GM19395 (cell line): ENCODE measurements at regions not wholly inside any gene's neighbourhood (a gene's known extent, or its start where the extent isn't known, plus 50 kb on each side); places are given as distances from the start of the nearest gene placed in this dataset.

Source experiments
- ATAC-seq: cut with Tn5 transposase; IDR thresholded peaks from one replicate; pipeline ENCODE4 v1.9.1; 2021; ENCODE audit warnings: mild to moderate bottlenecking, moderate library complexity; ENCODE audit not compliant: unreplicated experiment

DNA sequence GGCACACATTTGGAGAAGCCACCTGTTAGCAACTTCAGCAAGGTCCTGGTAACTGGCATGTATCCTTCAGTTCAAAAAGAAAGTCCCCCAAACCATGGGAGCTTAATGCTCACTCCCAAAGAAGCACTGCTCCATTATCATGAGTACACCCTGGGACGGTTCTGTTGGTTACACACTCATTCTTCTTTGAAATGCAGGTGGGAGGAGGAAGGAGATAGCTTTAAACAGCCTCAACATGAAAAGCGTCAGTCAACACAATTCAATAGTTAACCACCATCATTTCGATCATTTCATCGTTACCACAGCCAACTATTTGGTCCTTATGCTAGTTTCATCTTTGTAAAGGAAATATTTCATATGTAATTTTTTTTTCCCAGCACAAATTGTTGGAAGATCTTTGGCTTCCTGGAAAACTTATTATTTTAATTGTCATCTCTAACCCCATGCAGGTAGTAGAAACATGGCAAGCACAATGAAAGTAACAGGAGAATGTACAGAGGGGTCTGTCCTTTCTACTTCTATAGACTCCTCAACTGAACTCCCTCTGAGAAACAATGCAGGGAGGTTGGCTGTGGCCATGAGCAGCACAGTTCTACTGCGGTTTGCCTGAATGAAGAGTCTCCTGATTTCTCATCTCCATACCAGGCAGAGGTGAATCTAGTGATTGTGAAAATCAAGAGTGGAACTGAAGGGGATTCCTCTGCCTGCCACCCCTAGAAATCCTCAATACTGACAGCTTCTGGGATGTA lies 196.4 kb upstream of the FOXN3 start:
- no peak for ATAC-seq

- ATAC-seq: no peak
Measured at GRCh38 chr14:89609500-89610100, 192.6 kb upstream of the FOXN3 start.

DNA sequence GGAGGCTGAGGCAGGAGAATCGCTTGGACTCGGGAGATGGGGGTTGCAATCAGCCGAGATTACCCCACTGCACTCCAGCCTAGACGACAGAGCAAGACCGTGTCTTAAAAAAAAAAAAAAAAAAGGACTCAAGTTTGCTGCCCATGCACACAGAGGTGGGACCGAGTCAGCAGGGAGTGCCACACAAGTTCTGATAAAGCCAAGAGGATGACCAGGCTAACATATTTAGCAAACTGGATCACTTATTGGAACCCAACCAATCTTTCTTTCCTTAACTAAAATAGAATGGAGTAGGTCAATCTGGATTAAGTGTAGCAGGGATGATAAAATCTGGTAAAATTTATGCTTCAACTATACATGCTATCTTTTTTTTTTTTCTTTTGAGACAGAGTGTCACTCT lies 190.4 kb upstream of the FOXN3 start:
- ATAC-seq: no peak

DNA sequence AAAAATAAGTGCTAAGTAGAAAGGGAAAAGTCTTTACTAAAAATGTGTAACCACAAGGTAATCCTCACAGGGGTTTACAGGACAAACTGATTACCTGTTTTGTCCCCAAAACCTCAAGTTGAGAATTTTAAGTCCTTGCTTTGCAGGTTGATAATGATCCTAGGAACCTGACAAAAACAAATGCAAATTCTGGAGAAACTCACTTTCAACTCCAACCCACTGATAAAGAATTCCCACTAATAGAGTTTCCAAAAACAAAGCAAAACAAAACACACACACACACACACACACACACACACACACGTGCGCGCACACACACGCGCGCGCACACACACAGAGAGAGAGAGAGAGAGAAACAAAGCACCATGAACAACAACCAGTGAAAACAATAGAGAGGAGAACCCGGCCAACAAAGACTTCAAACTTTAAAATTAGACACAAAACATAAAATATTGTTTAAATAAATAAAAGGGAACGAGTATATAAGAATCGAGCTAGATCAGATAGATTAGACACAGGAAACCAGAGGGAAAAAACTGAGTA lies 187.0 kb upstream of the FOXN3 start:
- no peak for ATAC-seq

- no peak for ATAC-seq
Measured at GRCh38 chr14:89600950-89601826, 184.2 kb upstream of the FOXN3 start.

GRCh38 chr14:89600029-89600428 lies 183.0 kb upstream of the FOXN3 start:
- ATAC-seq: no peak

GRCh38 chr14:89598548-89599186 lies 181.6 kb upstream of the FOXN3 start:
- no peak for ATAC-seq

DNA sequence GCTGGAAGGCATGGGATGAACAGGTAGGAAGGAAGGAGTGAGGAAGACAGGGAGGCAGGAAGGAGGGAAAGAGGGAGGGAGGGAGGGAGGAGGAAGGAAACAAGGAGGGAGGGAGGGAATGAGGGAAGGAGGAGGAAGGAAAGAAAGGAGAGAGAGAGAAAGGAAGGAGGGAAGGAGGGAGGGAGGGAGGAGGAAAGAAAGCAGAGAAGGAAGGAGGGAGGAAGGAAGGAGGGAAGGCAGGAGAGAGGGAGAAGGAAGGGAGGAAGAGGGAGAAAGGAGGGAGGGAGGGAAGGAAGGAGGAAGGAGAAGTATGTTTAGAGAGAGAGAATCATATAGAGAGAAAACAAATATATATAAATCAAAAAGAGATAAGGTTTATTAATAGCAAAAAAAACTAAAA lies 175.9 kb upstream of the FOXN3 start:
- ATAC-seq: no peak

DNA sequence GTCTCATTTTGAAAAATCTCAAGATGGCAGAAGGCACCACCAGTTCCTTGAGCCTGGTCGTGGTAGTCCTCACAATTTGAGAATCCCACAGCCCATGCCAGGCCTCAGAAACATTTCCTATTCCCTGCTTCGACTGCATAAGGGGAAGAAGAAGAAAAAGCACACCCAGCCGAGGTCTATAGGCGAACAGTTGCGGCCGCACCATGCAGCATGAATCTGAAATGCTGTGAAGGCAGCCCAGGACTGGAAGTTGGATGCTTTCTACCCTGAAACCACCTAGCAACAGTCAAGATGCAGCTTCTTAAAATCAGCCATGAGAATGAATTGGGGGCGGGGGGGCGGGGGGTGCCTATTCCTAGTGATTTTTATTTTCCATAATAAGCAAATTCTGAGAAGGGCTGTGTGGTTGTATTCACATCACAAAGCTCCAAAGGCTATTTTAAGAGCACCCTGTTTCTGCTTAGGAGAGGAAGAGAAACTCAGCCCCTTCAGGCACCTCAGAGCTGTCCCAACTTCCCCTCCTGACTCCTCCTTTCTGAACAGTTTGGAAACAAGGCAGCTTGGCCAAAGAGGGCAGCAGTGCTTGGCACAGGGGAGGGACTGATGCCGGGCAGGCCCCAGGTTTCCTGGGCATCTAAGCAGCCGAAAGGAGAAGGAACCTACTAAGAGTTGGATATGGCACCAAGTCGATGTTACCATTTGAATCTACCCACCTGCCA lies 172.5 kb upstream of the FOXN3 start:
- ATAC-seq: peak; percentile 75

DNA sequence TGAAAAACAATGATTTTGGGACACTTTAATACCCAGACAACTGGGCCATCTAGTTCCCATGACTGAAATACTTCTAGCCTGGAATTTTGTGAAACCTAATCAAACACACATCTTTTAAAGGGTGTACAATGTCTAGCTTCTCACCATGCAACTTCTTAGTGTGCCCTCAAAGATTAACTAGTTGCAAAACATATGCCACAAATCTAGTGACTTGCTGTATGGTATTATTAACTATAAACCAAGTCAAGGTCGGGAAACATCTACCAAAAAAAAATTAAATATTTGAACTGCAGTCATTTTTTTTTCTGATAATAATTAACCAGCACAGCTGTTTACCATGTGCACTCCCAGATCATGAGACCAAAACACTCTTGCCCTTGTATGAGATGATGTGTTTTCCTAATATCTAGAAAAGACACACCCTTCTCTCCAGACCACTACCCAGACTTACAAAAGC lies 171.8 kb upstream of the FOXN3 start:
- ATAC-seq: peak; percentile 32

GRCh38 chr14:89588016-89588415 lies 171.0 kb upstream of the FOXN3 start:
- ATAC-seq: no peak

- no peak for ATAC-seq
Measured at GRCh38 chr14:89587136-89587420, 170.0 kb upstream of the FOXN3 start.

- no peak for ATAC-seq
Measured at GRCh38 chr14:89586258-89587135, 169.5 kb upstream of the FOXN3 start.

DNA sequence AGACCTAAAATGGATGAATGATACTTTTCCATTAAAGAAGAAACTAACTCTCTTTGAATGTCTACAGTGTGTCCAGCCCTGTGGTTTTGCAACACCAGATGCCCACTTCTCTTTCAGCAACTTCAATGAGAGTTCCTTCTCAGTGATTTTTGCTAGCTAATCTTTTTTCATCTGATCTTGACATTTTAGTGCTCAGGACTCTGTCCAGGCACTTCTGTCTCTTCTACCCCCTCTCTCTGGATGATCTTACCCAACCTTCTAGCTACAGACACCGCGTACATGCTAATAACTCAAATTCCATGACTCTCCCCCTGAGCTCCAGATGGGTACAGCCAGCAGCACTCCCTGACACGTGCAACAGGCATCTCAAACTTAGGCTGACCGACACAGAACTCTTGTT lies 161.1 kb upstream of the FOXN3 start:
- no peak for ATAC-seq

GRCh38 chr14:89576960-89577359 lies 159.9 kb upstream of the FOXN3 start:
- no peak for ATAC-seq

- no peak for ATAC-seq
Measured at GRCh38 chr14:89576145-89576927, 159.3 kb upstream of the FOXN3 start.

DNA sequence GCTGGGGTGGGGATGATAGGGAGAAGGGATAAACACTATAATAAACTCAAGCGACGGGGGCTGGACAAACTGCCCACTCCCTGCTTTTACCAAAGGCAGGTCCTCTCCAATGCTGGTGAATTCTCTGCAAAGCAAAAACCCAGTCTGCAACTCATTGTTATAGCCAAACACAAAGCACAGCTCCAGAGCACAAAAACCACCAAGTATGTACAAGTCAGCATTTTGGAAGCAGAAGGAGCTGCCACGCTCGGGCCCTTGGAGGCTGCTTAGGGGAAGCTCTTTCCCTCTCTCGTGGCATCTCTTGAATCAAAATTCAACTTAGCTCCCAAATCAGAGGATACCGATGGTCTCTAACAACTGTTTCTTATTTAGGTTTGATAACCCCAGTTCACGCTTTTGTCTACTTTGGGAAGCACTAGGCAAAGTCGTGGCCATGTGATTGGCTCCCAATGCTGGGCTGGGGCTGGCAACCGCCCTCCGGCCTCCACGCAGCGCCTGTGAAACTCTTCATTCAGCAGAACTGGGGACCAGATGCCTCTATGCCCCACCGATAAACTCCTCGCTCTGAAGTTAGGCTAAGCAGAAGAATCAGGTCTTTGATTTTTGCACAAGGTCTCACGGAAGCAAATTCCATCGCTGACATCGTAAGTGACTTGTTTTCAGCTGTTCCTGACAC lies 158.5 kb upstream of the FOXN3 start:
- ATAC-seq: no peak

GRCh38 chr14:89574420-89574819 lies 157.4 kb upstream of the FOXN3 start:
- ATAC-seq: no peak

DNA sequence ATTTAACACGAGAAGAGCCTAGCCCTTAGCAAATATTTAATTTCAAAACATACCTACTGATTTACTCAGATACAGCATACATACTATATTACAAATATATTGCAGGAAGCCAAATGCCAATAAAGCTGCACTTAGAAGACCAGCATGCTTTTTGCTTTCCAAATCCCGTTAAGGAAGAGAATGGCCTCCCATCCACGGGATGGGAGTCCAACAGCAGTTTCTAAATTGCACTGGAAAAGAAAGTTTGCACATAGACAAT lies 156.3 kb upstream of the FOXN3 start:
- no peak for ATAC-seq
